ENCODE measurements at regions not wholly inside any gene's neighbourhood (a gene's known extent, or its start where the extent isn't known, plus 50 kb on each side); places are given as distances from the start of the nearest gene placed in this dataset.

DNA sequence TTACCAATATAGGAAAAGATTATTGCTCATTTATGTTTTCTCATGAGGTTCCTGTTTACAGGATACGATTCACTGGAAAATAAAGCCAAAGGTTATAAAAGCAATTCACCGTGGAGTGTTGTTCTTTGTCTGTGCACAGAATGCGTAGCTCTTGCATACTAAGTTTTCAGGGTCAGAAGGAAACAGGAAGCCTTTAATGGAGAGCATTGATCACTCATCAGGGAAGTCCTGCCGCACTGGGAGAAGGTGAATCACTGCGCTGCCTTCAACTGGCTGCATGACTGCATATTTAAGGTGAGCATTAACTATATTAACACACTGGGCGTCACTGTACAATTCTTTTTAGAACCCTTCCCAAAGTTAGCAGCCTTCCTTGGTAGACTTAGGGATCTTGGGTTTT lies 74.1 kb upstream of the SYK start:
- ChIA-PET POLR2A (no interaction called here), CTCF (no interaction called here)
- Histone ChIP-seq H4K20me1 (ENCODE audit: insufficient read depth) (no peaks in the 10 kb centered on the region), H3K9ac (no peak overlapping the region), H3K4me1 (ENCODE audit: control insufficient read depth in 1 of 2, insufficient read depth in 2 of 2, low read depth in 1 of 2, low read length in 1 of 2) (no peaks in the 10 kb centered on the region), H3K36me3 (replicated peaks in 1 of 2; ENCODE audit: control insufficient read depth in 1 of 2, insufficient read depth in 2 of 2, low read length in 1 of 2) (no peaks in the 10 kb centered on the region), H3K27ac (ENCODE audit: low read depth in 2 of 2, low read length in 1 of 2) (no peak overlapping the region), H3K9me3 (no peaks in the 10 kb centered on the region), H3K79me2 (ENCODE audit: insufficient read depth) (no peaks in the 10 kb centered on the region), H3K4me2 (no peak overlapping the region), H3K9me2 (no peaks in the 10 kb centered on the region), H3K27me3 (ENCODE audit: insufficient read depth) (no peaks in the 10 kb centered on the region), H2AFZ (ENCODE audit: low read depth) (no peak overlapping the region), H3K4me3 (ENCODE audit: low read depth in 2 of 2, low read length in 1 of 2) (no peak overlapping the region), H3F3A (replicated peaks; ENCODE audit: insufficient read depth) (no peaks in the 10 kb centered on the region)
- DNase-seq, result no peak
- whole genome bisulfite sequencing (ENCODE audit: low lambda C conversion rate), result 43% methylated on average over 6 of the region's 6 CpGs
- no peak for TF ChIP-seq SMC3 (IDR thresholded peaks at IDR 0.05; ENCODE audit: low read depth, low read length)
- TF ChIP-seq, protein P1, sequence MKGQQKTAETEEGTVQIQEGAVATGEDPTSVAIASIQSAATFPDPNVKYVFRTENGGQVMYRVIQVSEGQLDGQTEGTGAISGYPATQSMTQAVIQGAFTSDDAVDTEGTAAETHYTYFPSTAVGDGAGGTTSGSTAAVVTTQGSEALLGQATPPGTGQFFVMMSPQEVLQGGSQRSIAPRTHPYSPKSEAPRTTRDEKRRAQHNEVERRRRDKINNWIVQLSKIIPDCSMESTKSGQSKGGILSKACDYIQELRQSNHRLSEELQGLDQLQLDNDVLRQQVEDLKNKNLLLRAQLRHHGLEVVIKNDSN (IDR thresholded peaks at IDR 0.05; ENCODE audit: borderline replicate concordance, low read depth), result no peak
- TF ChIP-seq, protein P2, sequence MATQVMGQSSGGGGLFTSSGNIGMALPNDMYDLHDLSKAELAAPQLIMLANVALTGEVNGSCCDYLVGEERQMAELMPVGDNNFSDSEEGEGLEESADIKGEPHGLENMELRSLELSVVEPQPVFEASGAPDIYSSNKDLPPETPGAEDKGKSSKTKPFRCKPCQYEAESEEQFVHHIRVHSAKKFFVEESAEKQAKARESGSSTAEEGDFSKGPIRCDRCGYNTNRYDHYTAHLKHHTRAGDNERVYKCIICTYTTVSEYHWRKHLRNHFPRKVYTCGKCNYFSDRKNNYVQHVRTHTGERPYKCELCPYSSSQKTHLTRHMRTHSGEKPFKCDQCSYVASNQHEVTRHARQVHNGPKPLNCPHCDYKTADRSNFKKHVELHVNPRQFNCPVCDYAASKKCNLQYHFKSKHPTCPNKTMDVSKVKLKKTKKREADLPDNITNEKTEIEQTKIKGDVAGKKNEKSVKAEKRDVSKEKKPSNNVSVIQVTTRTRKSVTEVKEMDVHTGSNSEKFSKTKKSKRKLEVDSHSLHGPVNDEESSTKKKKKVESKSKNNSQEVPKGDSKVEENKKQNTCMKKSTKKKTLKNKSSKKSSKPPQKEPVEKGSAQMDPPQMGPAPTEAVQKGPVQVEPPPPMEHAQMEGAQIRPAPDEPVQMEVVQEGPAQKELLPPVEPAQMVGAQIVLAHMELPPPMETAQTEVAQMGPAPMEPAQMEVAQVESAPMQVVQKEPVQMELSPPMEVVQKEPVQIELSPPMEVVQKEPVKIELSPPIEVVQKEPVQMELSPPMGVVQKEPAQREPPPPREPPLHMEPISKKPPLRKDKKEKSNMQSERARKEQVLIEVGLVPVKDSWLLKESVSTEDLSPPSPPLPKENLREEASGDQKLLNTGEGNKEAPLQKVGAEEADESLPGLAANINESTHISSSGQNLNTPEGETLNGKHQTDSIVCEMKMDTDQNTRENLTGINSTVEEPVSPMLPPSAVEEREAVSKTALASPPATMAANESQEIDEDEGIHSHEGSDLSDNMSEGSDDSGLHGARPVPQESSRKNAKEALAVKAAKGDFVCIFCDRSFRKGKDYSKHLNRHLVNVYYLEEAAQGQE (IDR thresholded peaks at IDR 0.05; ENCODE audit: low read depth, low read length), result no peak
- no peak for TF ChIP-seq TEAD4 (IDR thresholded peaks at IDR 0.05; ENCODE audit: borderline replicate concordance, insufficient read depth)
- no peak for TF ChIP-seq RAD21 (IDR thresholded peaks at IDR 0.05; ENCODE audit: low read length)
- TF ChIP-seq YY1 (IDR thresholded peaks at IDR 0.05; ENCODE audit: low read depth), result no peak
- TF ChIP-seq CTCF (IDR thresholded peaks at IDR 0.05), result no peak
- TF ChIP-seq FOXJ3 (CRISPR knock-in tag; IDR thresholded peaks at IDR 0.05), result no peak
- TF ChIP-seq GATA2 (CRISPR knock-in tag; IDR thresholded peaks at IDR 0.05), result no peak
- no peak for TF ChIP-seq EZH2phosphoT487 (IDR thresholded peaks at IDR 0.05; ENCODE audit: borderline replicate concordance, low read depth)
- no peak for TF ChIP-seq RXRA (IDR thresholded peaks at IDR 0.05; ENCODE audit: borderline replicate concordance, low read depth)
- no peak for TF ChIP-seq ZBTB33 (IDR thresholded peaks at IDR 0.05; ENCODE audit: borderline replicate concordance, low read depth)
- TF ChIP-seq RCOR1 (IDR thresholded peaks at IDR 0.05; ENCODE audit: low read length), result no peak
